Heart left ventricle (tissue), 13 donors: ENCODE measurements at regions not wholly inside any gene's neighbourhood (a gene's known extent, or its start where the extent isn't known, plus 50 kb on each side); places are given as distances from the start of the nearest gene placed in this dataset.

Source experiments
- POLR2A ChIP-seq, 2 donors: fragments of 450-650 bp; IDR thresholded peaks; one replicate each; pipeline ENCODE4 v1.6.1; 2017; ENCODE audit warnings: antibody characterized with exemption in 2 of 2, mild to moderate bottlenecking in 2 of 2, moderate library complexity in 2 of 2
- TF ChIP-seq, protein P1 (sequence below), 12 donors: fragments of 200-600 bp; sonication (generic) in 4 of 12; IDR thresholded peaks; one replicate each; pipeline versions ENCODE4 v1.5.0 to v1.8.0; 2018 to 2022; ENCODE audit warnings: antibody characterized with exemption in 12 of 12, mild to moderate bottlenecking in 5 of 12
- donor health status: ischemic (EF 13 %, LVEDD 7.1; RV severe dilation, severe dysfunction).
- donor health status: DM: no; HTN: yes; CAD: no.
- donor health status: DM: no; HTN: no; CAD: no.
- donor health status: ischemic (EF 25% LVEDD 6.9; RV normal size, moderate dysfunction).
- donor health status: ischemic (EF 25% LVEDD 5.7; RV mildly dilated, moderate dysfunction).
- donor health status: ischemic (EF 35%, LVEDD 5.7; RV mildly dilated, moderate dysfunction).
- donor health status: nonischemic (EF 11% LVEDD 7.7; RV severe dilation, severe dysfunction).
- donor health status: DM: yes; HTN: yes; CAD: no.
- donor health status: PGD.
- donor health status: ischemic (EF 29% LVEDD 5.4; RV normal size, mild dysfunction).
- donor health status: nonischemic (EF 23%, LVEDD 6.1; RV moderate dilation, normal function).

DNA sequence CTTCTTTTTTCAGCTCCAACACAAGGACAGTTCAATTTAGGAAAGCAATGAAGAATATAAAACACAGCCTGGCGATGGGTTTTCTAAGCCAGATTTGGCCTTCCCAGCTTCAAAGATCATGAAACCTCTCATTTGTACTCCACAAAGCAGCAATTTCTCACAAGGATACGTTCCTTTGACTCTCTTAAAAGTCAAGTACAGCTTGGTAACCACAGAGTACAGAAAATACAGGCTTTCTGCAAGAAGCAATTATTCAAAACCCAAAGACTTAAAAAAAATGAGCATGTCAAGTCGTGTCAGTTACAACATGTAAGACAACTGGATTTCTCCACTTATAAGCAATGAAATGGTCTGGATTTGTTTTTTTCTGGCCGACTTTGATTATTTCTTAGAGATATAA lies 321.4 kb downstream of the FGFR2 start:
- TF ChIP-seq, protein P1, sequence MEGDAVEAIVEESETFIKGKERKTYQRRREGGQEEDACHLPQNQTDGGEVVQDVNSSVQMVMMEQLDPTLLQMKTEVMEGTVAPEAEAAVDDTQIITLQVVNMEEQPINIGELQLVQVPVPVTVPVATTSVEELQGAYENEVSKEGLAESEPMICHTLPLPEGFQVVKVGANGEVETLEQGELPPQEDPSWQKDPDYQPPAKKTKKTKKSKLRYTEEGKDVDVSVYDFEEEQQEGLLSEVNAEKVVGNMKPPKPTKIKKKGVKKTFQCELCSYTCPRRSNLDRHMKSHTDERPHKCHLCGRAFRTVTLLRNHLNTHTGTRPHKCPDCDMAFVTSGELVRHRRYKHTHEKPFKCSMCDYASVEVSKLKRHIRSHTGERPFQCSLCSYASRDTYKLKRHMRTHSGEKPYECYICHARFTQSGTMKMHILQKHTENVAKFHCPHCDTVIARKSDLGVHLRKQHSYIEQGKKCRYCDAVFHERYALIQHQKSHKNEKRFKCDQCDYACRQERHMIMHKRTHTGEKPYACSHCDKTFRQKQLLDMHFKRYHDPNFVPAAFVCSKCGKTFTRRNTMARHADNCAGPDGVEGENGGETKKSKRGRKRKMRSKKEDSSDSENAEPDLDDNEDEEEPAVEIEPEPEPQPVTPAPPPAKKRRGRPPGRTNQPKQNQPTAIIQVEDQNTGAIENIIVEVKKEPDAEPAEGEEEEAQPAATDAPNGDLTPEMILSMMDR (IDR thresholded peaks at IDR 0.05): no peak
- TF ChIP-seq POLR2A (IDR thresholded peaks at IDR 0.05): no peak
